SU-DHL-6 (cell line): ENCODE measurements at regions not wholly inside any gene's neighbourhood (a gene's known extent, or its start where the extent isn't known, plus 50 kb on each side); places are given as distances from the start of the nearest gene placed in this dataset.

Experiments
- H2AFZ ChIP-seq: fragments of 200-600 bp; sonication (generic); 2 replicates; pipeline ENCODE4 v1.6.1; 2014; ENCODE audit warnings: low read depth, mild to moderate bottlenecking, moderate library complexity, mixed read lengths, antibody characterized with exemption, low read length; ENCODE audit not compliant: severe bottlenecking
- H3F3A ChIP-seq: fragments of 200-600 bp; shearing (Covaris generic); 2 replicates; pipeline ENCODE4 v1.6.0; 2016; ENCODE audit warnings: antibody characterized with exemption, mild to moderate bottlenecking; ENCODE audit not compliant: insufficient read depth
- H3K27ac ChIP-seq: fragments of 200-600 bp; sonication (generic); 2 replicates; pipeline ENCODE4 v1.5.1; 2016; ENCODE audit warnings: low read depth, mild to moderate bottlenecking, low read length, moderate library complexity, mixed read lengths
- H3K27me3 ChIP-seq: fragments of 200-600 bp; sonication (generic), shearing (Covaris generic); 2 replicates; pipeline ENCODE4 v1.6.0; 2014; ENCODE audit warnings: mild to moderate bottlenecking, low read length
- H3K36me3 ChIP-seq: fragments of 200-600 bp; sonication (generic); 2 replicates; pipeline ENCODE4 v1.6.1; 2014; ENCODE audit warnings: mild to moderate bottlenecking, low read length, mixed read lengths
- H3K4me2 ChIP-seq: fragments of 300-600, 200-600 bp; shearing (Covaris generic), sonication (generic); 2 replicates; pipeline ENCODE4 v1.6.0; 2014; ENCODE audit warnings: low read length, low read depth, mild to moderate bottlenecking; ENCODE audit not compliant: poor library complexity, severe bottlenecking
- H3K4me3 ChIP-seq: fragments of 200-600 bp; sonication (generic); 2 replicates; pipeline ENCODE4 v1.5.1; 2014; ENCODE audit warnings: antibody characterized with exemption, low read length, mild to moderate bottlenecking, mixed read lengths; ENCODE audit not compliant: insufficient read depth, poor library complexity, severe bottlenecking
- H3K79me2 ChIP-seq: fragments of 200-600 bp; sonication (generic); 2 replicates; pipeline ENCODE4 v1.6.1; 2014; ENCODE audit warnings: mild to moderate bottlenecking, low read length, moderate library complexity; ENCODE audit not compliant: insufficient read depth
- H3K9ac ChIP-seq: fragments of 200-600 bp; sonication (generic); 2 replicates; pipeline ENCODE4 v1.7.0; 2014; ENCODE audit warnings: mild to moderate bottlenecking, low read length
- H3K9me2 ChIP-seq: fragments of 200-600 bp; sonication (generic); replicated peaks from 2 replicates; pipeline ENCODE4 v1.6.1; 2014; ENCODE audit warnings: low read length; ENCODE audit not compliant: insufficient read depth
- H3K9me3 ChIP-seq: fragments of 200-600 bp; sonication (generic); 2 replicates; pipeline ENCODE4 v1.6.1; 2014; ENCODE audit warnings: low read length, mixed read lengths; ENCODE audit not compliant: insufficient read depth
- H4K20me1 ChIP-seq: fragments of 200-600 bp; sonication (generic); 2 replicates; pipeline ENCODE4 v1.6.1; 2014; ENCODE audit warnings: low read depth, mild to moderate bottlenecking, antibody characterized with exemption, low read length, moderate library complexity, mixed read lengths
- EZH2phosphoT487 ChIP-seq: fragments of 200-600 bp; sonication (generic), shearing (Covaris generic); conservative IDR thresholded peaks from 2 replicates; pipeline ENCODE4 v1.6.1; 2018; ENCODE audit warnings: mild to moderate bottlenecking, antibody characterized with exemption, low read length, moderate library complexity, mixed read lengths
- TF ChIP-seq, protein P1 (sequence below): fragments of 200-600 bp; sonication (generic); IDR thresholded peaks from one replicate; pipeline ENCODE4 v1.5.1; 2017; ENCODE audit warnings: antibody characterized with exemption, mild to moderate bottlenecking, low read length, moderate library complexity; ENCODE audit not compliant: insufficient read depth, poor library complexity, severe bottlenecking

DNA sequence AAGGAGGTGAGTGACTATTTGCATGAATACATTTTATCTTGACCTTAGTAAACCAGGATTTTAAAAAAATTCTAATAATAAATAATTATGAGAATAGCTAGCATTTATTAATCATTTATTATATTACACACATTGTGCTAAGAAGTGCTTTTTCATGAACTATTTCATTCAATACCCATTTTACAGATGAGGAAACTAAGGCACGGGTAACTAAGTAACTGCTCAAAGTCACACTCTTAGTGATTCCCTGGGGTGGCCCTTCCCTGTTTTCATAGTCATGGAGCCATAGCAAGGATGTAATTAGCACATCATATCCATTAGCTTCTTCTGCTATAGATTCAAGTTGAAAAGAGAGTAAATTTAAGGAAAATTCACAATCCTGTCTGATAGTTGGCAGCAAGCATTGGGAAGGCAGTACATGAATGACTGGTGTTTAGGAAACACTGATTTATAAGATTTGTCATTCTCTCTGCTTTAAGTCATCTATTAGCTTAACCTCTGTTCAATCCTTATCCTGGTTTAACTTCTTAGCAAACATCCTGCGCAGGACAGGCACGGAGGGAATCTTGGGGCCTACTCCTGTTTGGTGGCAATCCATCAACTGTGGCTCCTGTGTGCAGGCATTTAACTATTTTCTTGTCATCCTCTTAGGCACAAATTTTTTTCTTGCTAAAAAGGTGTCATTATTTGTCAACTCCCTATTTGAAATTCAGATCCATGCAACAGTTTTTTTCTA lies 68.3 kb downstream of the RIN2 start:
- Histone ChIP-seq H3K9ac (no peak overlapping the region), H3K27ac (no peak overlapping the region), H3K9me3 (no peaks in the 10 kb centered on the region), H3K4me2 (no peak overlapping the region), H3K36me3 (no peaks in the 10 kb centered on the region), H2AFZ (no peak overlapping the region), H3K9me2 (no peaks in the 10 kb centered on the region), H4K20me1 (no peaks in the 10 kb centered on the region), H3K4me3 (no peak overlapping the region), H3F3A (no peaks in the 10 kb centered on the region), H3K79me2 (no peaks in the 10 kb centered on the region), H3K27me3 (no peaks in the 10 kb centered on the region)
- TF ChIP-seq, protein P1, sequence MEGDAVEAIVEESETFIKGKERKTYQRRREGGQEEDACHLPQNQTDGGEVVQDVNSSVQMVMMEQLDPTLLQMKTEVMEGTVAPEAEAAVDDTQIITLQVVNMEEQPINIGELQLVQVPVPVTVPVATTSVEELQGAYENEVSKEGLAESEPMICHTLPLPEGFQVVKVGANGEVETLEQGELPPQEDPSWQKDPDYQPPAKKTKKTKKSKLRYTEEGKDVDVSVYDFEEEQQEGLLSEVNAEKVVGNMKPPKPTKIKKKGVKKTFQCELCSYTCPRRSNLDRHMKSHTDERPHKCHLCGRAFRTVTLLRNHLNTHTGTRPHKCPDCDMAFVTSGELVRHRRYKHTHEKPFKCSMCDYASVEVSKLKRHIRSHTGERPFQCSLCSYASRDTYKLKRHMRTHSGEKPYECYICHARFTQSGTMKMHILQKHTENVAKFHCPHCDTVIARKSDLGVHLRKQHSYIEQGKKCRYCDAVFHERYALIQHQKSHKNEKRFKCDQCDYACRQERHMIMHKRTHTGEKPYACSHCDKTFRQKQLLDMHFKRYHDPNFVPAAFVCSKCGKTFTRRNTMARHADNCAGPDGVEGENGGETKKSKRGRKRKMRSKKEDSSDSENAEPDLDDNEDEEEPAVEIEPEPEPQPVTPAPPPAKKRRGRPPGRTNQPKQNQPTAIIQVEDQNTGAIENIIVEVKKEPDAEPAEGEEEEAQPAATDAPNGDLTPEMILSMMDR = no peak
- no peak for TF ChIP-seq EZH2phosphoT487

DNA sequence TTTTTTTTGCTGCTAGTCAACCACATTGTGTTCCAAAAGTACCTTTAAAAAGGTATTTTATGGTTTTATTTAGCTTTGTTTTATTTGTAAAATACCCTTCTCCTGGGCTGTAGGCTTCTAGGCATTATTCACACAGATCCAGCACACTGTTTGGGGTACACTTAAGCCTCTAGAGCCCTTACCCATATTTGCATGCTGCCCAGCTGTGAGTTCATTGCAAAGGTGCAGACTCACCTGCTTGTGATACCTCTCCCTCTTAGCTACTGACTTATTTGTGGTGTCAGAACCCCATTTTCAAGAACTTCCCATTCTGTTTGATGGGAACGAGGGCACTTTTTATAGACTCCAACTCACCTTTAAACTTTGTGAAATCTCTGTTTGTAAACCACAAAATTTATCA lies 69.8 kb downstream of the RIN2 start:
- H4K20me1 ChIP-seq = no peaks in the 10 kb centered on the region
- no peaks in the 10 kb centered on the region for H3K27me3 ChIP-seq
- no peak overlapping the region for H2AFZ ChIP-seq
- H3K36me3 ChIP-seq = no peaks in the 10 kb centered on the region
- H3K79me2 ChIP-seq = no peaks in the 10 kb centered on the region
- H3K4me3 ChIP-seq = no peak overlapping the region
- H3K4me2 ChIP-seq = peak overlapping the region; percentile 1
- H3K9ac ChIP-seq = no peak overlapping the region
- TF ChIP-seq, protein P1 = no peak
- no peak for TF ChIP-seq EZH2phosphoT487
- H3F3A ChIP-seq = no peaks in the 10 kb centered on the region
- no peak overlapping the region for H3K27ac ChIP-seq
- no peaks in the 10 kb centered on the region for H3K9me3 ChIP-seq
- no peaks in the 10 kb centered on the region for H3K9me2 ChIP-seq

DNA sequence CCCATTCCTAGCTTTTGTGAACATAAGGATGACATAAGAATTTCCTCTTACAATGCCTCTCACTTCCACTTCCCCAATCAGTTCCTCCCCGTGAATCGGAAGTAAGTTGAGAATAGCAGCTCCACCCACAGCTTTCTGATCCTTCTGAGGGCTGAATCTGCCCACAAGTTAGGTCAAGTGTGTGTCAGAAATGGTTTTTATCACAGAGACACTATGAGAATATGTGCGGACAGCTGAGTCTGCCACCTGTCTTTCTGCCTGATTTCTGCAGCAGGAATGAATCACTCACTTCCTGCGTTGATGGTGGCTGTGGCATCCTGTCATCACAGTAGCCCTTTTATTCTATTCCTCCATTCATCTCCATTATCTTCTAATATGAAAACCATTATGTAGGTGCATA lies 70.2 kb downstream of the RIN2 start:
- TF ChIP-seq, protein P1 = no peak
- no peak for TF ChIP-seq EZH2phosphoT487
- Histone ChIP-seq H3K9me2 (no peaks in the 10 kb centered on the region), H3K4me2 (peak overlapping the region; percentile 2), H3K27ac (no peak overlapping the region), H3K36me3 (no peaks in the 10 kb centered on the region), H3K4me3 (no peak overlapping the region), H3K79me2 (no peaks in the 10 kb centered on the region), H3K27me3 (no peaks in the 10 kb centered on the region), H2AFZ (no peak overlapping the region), H3K9me3 (no peaks in the 10 kb centered on the region), H3F3A (no peaks in the 10 kb centered on the region), H4K20me1 (no peaks in the 10 kb centered on the region), H3K9ac (no peak overlapping the region)
